Stimulated activated CD4-positive, alpha-beta T cell treated with anti-CD3 and anti-CD28 coated beads, Interleukin-2, amount 100 ng/mL, for 24 hours (primary cell): ENCODE measurements at regions not wholly inside any gene's neighbourhood (a gene's known extent, or its start where the extent isn't known, plus 50 kb on each side); places are given as distances from the start of the nearest gene placed in this dataset.

Source experiments
- DNase-seq, 2 donors: peaks; one replicate each; pipeline ENCODE4 v3.0.0-alpha.2; 2020

GRCh38 chr3:117266806-117267205 lies 557.2 kb downstream of the TUSC7 start:
- DNase-seq: no peak

GRCh38 chr3:117268318-117268717 lies 558.7 kb downstream of the TUSC7 start:
- no peak for DNase-seq

DNA sequence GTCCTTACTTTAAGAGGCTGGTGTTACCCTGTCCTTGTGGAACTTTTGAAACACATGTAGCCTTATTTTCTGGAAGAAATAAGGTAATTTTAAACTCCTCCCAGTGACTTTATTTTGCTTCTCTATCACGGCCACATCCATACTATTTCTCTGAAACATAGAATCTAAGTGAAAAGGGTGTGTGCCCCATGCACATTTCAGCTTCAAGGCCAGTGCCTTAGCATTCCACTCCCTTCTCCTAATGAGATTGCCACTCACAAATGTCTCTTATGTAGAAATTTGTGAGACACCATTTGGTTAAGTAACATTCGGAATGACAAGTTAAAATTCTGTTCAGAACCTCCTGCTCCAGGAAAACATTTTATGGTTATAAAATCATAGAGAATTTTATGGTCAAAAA lies 562.7 kb downstream of the TUSC7 start:
- DNase-seq: no peak

DNA sequence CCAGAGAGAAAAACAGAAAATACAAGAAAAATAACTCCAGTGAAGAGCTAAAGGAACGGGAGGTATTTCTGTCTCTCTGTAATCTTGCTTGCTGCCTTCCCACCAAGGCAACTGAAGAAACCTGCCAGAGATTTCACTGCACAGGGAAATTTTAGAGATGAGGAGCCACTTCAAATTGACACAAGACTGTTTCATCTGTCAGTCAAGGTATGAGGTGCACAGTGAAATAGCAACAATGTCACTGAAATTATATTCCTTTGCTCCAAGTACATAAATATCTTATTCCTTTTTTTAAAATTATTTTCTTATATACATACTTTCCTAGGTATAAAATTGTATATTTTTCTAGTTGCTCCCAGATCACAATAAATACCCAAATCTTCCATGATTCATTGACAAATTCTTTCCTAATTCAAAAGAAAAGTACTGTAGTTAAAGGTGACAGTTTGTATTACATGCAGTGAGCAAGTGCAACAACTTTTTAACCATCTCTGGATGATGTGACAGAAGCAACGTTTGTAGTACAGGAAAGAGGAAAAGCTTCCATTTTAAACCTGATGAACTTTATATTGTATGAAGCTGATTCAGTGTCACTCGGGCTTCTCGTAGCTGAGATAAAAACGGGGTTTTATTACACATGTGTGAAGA lies 563.4 kb downstream of the TUSC7 start:
- DNase-seq: no peak

DNA sequence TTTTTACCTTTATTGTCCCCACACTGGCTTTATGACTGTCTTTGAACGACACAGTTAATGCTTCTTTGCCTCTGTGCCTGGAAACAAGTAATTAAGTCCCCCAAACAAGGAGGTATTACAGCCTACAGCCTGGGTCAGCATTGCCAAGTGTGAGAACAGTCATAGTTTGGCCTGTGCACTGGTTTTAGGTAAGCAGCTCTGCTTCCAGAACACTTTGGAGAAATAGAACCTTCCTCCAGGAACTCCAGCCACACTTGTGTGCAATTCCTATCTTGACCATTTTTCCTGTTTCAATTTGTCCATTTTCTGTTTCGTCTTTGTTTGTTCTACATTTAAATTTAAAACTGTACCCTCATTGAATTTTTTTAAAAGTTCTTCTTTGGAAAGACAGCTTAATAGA lies 568.2 kb downstream of the TUSC7 start:
- DNase-seq: no peak

GRCh38 chr3:117278424-117279190 lies 569.0 kb downstream of the TUSC7 start:
- DNase-seq: no peak

DNA sequence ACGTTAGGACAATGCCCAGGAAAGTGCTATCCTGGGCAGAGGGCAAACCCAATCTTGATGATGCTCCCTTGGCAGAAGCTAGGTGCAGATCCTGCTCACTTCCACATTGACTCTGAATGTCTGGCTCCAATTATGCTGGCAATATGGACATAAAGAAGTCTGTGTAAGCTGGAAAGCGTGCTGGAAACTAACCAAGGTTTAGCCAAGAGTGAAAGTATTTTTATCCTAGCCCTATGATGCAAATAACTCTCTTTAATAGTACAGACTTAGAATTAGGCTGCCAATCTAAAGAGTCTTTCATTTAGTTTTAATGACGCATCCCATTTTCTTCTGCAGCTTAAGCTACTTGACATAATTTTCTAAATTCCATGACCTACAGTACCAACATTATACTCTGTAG lies 571.8 kb downstream of the TUSC7 start:
- no peak for DNase-seq

DNA sequence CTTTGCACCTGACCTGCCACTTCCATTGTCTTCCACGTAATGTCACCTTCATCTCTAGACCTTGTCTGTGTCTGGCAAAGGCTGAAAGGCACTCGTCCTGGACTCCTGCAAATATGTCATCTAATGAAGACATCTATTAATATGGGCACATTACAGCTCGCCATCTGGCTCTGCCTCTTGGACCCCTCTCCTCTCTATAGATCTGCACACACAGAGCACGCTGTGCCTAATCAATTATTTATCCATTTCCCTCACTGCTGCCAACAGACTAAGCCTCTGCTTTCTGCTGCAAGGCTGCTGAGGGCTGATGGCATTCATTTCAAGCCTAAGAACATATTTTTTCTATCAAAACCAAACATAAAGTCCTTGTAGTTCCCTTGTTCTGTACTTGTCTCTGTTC lies 573.0 kb downstream of the TUSC7 start:
- no peak for DNase-seq

- DNase-seq: no peak
These were observed 576.2 kb downstream of the TUSC7 start for GRCh38 chr3:117285737-117286136.

DNA sequence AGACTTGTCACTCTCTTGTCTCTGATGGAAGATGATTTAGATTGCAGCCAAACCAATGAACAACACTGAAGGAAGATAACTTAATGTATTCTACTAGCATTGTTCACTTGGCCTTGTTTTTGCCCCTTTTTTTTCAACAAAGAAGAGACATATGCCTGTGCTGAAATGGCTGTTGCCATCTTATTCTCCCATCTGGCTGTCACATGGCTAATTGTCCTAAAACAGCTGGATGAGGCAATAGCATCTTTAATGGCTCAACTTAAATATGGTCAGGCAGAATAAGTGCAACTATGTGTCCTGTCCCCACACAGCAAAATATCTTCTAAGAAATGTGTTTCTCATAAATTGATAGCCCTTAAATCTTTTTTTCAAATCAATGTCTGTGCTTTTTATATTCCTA lies 576.9 kb downstream of the TUSC7 start:
- no peak for DNase-seq

DNA sequence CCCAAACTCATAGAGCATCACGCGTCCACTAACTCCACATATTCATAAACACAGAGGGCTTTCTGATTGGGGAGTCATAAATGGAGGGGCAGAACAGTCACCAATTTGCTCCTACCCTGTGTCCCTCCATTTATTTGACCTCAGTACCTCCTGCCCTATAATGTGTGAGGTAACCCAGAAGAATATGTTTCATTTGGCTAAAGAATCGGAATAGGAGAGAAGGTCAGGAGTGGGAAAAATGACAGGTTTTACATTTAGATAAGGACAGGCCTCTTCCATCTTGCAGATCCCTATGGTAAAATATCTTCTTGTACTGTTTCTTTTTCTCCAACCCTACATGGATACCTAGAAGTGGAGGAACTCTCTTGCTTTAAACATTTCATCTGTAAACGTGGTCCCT lies 578.0 kb downstream of the TUSC7 start:
- no peak for DNase-seq

- no peak for DNase-seq
These were observed 581.9 kb downstream of the TUSC7 start for GRCh38 chr3:117291476-117291875.

DNA sequence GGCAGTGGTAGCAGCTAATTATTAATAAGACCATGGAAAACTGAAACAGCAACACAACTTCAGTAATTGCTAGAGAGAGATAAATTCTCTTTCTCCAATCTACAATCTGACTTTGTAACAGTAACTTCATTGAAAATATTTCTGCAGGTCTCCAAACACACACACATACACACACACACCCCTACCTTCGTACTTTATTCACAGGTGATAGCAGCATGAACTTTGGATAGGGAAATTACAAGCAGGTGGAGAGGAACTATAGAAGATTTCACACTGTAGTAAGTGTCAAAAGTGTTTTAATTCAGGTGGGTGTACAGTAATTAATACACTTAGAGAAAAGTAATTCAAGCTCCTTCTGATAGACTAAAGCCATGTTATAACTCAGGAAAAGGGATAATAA lies 587.5 kb downstream of the TUSC7 start:
- DNase-seq: no peak

DNA sequence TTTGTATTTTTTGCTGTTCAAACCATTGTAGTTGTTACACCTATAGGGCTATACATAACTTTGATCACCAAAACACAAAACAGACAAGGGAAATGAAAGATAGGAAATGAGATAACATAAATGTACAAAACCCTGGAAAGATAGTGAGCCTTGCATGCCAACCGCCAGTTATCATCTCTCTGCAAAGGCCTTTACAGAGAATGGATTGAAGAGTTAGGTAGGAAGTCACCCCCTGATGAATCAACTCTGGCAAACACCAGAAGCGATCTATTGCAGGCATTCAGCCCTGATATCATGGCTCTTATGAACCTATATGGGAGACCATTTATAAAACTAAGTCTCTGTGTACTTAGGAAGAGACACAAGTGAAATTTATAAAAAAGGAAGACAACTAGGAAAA lies 588.0 kb downstream of the TUSC7 start:
- DNase-seq: no peak

- no peak for DNase-seq
These were observed 588.7 kb downstream of the TUSC7 start for GRCh38 chr3:117298273-117298672.

DNA sequence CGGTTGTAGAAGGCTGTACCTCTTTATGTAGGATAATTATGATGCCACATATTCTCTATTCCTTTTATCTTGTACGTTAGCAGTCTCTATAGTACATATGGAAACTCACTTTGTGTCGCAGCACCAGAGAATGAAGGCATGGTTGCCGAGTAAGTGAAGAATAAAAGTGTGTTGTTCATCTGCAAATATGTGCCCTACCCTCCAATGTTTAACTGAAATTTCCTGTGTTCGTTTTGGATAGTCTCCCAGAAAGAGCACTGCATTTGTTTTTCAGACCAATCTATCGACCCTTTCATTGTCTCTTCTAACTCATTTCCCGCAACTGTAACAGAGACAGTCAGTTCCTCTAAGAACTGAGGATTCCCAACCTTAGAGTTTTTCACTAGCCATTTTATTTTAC lies 592.8 kb downstream of the TUSC7 start:
- no peak for DNase-seq

- DNase-seq: no peak
These were observed 593.9 kb downstream of the TUSC7 start for GRCh38 chr3:117303443-117303842.

DNA sequence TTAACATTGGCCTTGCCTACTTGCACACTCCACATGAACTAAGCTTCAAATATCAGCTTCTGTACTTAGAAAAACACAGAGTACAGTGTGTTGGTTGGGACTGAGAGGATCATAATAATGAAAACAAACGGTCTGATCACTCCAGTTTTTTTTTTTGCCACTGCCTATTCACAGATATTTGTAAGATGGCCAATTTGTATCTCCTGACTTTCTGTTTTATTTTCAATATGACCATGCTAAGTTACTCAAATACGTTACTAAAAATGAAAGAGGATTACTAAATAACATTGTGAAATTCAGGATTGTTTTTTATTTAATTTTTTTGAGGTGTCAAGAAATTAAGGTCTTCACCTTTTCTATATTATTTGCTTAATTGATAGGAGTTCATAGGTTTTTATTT lies 595.1 kb downstream of the TUSC7 start:
- DNase-seq: no peak

DNA sequence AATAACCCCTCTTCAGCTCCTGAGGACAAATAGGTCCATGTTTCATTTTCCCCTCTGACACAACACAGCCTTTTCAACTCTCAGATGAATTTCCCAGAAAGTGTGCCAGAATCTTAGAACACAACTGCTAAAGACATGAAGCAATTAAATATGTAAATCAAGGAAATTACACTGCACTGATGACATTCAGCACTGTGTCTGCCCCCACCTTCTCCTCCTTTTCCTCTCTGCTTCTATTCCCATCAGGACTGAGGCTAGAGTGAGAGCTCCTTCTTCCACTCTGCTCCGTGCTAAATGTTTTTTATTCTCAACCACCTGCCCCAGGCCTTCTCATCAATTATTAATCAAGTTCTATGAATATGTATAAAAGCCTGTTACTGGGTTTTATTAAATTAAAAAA lies 596.1 kb downstream of the TUSC7 start:
- DNase-seq: no peak

- DNase-seq: no peak
These were observed 596.7 kb downstream of the TUSC7 start for GRCh38 chr3:117306299-117306698.

DNA sequence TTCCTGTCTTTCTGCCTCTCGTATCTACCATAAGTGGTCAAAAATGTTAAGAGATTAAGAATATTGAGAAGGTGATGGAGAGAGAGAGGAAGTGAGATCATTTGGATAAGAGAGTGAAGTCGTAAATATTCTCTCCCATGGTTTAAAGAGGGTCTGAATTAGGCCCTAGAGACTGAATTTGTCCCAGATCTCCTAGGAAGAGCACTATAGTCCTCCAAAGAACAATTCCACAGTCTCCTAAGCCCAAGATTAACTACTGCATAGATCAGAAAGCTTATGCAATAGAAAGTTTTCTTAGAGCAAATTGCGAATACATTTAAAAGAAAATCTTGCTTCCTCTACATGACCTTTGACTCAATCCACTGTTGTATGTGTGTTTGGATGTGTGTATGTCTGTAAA lies 598.8 kb downstream of the TUSC7 start:
- no peak for DNase-seq

DNA sequence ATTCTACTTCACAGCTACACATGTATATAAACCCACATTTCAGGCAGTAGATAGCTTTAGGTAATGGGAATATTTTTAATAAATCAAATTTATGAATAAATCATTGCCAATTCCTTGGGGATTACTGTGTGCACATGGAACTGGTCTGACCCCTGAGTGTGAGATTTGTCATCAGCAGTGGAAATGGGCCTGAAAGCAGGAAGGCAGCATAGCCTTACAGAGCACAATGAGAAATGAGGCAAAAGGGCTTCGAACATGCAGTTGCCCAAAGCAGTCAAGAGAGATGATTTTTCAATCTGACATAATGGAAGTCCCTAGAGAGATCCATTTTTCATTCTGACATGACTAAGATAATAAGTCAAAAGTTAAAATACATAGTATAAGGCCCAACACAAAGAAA lies 599.2 kb downstream of the TUSC7 start:
- no peak for DNase-seq

- DNase-seq: no peak
These were observed 601.0 kb downstream of the TUSC7 start for GRCh38 chr3:117310536-117310935.

DNA sequence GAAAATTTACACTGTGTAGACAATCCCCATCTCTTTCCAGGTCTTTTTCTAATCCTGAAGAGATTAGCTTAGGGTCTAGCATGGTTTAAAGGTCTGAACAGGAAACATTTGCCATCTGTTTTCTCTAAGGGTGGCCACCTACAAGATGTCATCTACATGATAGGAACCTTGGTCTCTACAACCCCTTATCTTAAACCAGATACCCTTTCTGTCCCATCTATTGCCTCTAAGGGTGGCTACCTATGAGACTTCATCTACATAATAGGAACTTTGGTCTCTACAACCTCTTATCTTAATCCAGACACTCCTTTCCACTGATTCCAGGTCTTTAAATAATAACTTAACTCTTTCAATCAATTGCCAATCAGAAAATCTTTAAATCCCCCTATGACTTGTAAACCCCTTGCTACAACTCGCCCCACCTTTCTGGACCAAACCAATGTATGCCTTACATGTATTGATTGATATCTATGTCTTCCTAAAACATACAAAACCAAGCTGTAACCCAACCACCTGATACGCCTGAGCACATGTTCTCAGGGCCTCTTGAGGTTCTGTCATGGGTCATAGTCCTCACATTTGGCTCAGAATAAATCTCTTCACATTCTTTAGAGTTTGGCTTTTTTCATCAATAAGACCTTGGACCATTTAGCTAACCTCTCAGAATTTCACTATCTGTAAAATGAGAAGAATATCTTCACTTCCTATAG lies 605.0 kb downstream of the TUSC7 start:
- no peak for DNase-seq
